ENCODE measurements at regions not wholly inside any gene's neighbourhood (a gene's known extent, or its start where the extent isn't known, plus 50 kb on each side); places are given as distances from the start of the nearest gene placed in this dataset.

DNA sequence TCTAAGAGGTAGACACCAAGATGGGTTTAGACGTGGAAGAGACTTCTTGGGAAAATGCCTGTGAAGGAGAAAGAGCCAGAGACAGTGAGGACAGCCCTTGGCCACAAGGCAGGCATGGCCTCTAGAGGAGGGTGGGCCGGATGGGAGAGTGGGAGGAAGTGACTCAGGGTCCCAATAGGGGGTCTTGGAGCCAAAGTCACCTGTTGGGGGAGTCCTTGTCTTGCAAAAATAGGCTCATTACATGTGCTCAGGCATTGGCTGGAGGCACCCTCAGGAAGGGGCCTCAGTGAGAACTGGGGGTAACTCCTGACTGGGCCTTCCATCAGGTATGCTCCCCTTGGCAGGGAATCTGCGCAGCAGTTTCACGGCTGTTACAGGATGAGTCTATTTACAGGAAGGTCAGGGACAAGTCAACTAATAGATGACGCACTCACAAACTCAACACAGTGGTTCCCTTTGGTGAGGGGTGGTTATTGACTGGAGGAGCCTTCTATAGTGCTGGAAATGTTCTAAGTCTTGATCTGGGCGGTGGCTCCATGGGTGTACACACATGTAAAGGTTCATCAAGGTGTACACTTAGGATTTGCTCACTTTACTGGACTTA is 259.6 kb downstream of the XXYLT1 start:
- TF ChIP-seq, protein P1, sequence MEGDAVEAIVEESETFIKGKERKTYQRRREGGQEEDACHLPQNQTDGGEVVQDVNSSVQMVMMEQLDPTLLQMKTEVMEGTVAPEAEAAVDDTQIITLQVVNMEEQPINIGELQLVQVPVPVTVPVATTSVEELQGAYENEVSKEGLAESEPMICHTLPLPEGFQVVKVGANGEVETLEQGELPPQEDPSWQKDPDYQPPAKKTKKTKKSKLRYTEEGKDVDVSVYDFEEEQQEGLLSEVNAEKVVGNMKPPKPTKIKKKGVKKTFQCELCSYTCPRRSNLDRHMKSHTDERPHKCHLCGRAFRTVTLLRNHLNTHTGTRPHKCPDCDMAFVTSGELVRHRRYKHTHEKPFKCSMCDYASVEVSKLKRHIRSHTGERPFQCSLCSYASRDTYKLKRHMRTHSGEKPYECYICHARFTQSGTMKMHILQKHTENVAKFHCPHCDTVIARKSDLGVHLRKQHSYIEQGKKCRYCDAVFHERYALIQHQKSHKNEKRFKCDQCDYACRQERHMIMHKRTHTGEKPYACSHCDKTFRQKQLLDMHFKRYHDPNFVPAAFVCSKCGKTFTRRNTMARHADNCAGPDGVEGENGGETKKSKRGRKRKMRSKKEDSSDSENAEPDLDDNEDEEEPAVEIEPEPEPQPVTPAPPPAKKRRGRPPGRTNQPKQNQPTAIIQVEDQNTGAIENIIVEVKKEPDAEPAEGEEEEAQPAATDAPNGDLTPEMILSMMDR (IDR thresholded peaks at IDR 0.05) = no peak
- TF ChIP-seq EZH2 (IDR thresholded peaks at IDR 0.05; ENCODE audit: borderline replicate concordance, insufficient read depth, low read depth, low read length, poor library complexity, severe bottlenecking) = no peak
- H3K4me2 ChIP-seq (replicated peaks; ENCODE audit: low read depth, low read length, poor library complexity, severe bottlenecking) = no peak overlapping the region
- H3K4me1 ChIP-seq (ENCODE audit: control insufficient read depth in 2 of 2, insufficient read depth in 2 of 2, low read length in 2 of 2) = peaks cover 23 to 30% of the 10 kb centered on the region in 2 donors
- no peak for ATAC-seq (ENCODE audit: low read depth)
- H4K20me1 ChIP-seq (ENCODE audit: control insufficient read depth, insufficient read depth, low read length, poor library complexity, severe bottlenecking) = no peaks in the 10 kb centered on the region
- Mint-ChIP-seq H3K4me3 (no peak overlapping the region), H3K4me1 (peaks cover 37% of the 10 kb centered on the region), H3K27me3 (peaks cover 4% of the 10 kb centered on the region), H3K9me3 (ENCODE audit: insufficient read depth) (no peaks in the 10 kb centered on the region), H3K27ac (no peak overlapping the region)
- ChIA-PET CTCF (no interaction called here), POLR2A (no interaction called here)
- no peaks in the 10 kb centered on the region for H3K79me2 ChIP-seq (ENCODE audit: control insufficient read depth, insufficient read depth, low read length)
- no peak overlapping the region for H3K9ac ChIP-seq (ENCODE audit: low read length)
- H3K4me3 ChIP-seq (ENCODE audit: control extremely low read depth in 1 of 5, extremely low read depth in 1 of 5, insufficient read depth in 1 of 5, low read depth in 2 of 5, low read length in 4 of 5) = no peak overlapping the region
- no peak overlapping the region for H3K27ac ChIP-seq (ENCODE audit: low read length in 2 of 2)
- 72% methylated on average over 3 of the region's 6 CpGs for WGBS (ENCODE audit: insufficient coverage)
- intact Hi-C loops (cut with micrococcal nuclease) = no loop called here
- H3K36me3 ChIP-seq (replicated peaks in 1 of 2; ENCODE audit: control extremely low read depth in 1 of 2, control insufficient read depth in 1 of 2, extremely low read depth in 1 of 2, insufficient read depth in 2 of 2, low read length in 1 of 2) = no peaks in the 10 kb centered on the region
- H3K9me3 ChIP-seq (ENCODE audit: control extremely low read depth in 1 of 3, control insufficient read depth in 2 of 3, insufficient read depth in 1 of 3, low read length in 2 of 3) = no peaks in the 10 kb centered on the region
- no peaks in the 10 kb centered on the region for H3K27me3 ChIP-seq (replicated peaks in 1 of 4; ENCODE audit: control extremely low read depth in 1 of 4, control insufficient read depth in 3 of 4, insufficient read depth in 4 of 4, low read length in 3 of 4)
- no peak overlapping the region for H2AFZ ChIP-seq (ENCODE audit: insufficient read depth, low read depth, low read length, poor library complexity, severe bottlenecking)
- DNase-seq = no peak

DNA sequence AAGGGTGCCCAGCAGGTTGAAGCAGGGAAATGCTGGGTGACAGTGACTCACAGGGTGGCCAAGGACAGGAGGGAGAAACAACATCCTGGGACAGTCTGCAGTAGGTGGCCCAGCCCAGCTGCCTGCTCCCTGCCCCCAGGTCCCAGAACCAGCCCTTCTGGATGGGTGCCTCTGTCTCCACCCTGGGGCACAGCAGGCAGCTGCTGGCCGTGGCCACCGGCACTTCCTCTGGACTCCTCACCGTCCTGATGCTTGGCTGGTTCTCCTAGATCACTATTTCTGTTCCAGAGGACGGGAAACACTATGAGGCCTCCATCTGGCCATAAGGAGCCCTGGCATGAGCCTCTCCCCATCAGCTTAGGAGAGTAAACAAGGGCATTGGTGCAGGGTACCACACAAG is 258.9 kb downstream of the XXYLT1 start:
- Mint-ChIP-seq H3K9me3 (ENCODE audit: insufficient read depth) (no peaks in the 10 kb centered on the region), H3K4me3 (no peak overlapping the region), H3K27me3 (peaks cover 5% of the 10 kb centered on the region), H3K4me1 (peaks cover 30% of the 10 kb centered on the region), H3K27ac (no peak overlapping the region)
- Histone ChIP-seq H2AFZ (ENCODE audit: insufficient read depth, low read depth, low read length, poor library complexity, severe bottlenecking) (no peak overlapping the region), H3K79me2 (ENCODE audit: control insufficient read depth, insufficient read depth, low read length) (no peaks in the 10 kb centered on the region), H3K9ac (ENCODE audit: low read length) (no peak overlapping the region), H3K36me3 (replicated peaks in 1 of 2; ENCODE audit: control extremely low read depth in 1 of 2, control insufficient read depth in 1 of 2, extremely low read depth in 1 of 2, insufficient read depth in 2 of 2, low read length in 1 of 2) (no peaks in the 10 kb centered on the region), H3K4me2 (replicated peaks; ENCODE audit: low read depth, low read length, poor library complexity, severe bottlenecking) (no peak overlapping the region), H3K4me3 (ENCODE audit: control extremely low read depth in 1 of 5, extremely low read depth in 1 of 5, insufficient read depth in 1 of 5, low read depth in 2 of 5, low read length in 4 of 5) (no peak overlapping the region), H4K20me1 (ENCODE audit: control insufficient read depth, insufficient read depth, low read length, poor library complexity, severe bottlenecking) (no peaks in the 10 kb centered on the region), H3K4me1 (ENCODE audit: control insufficient read depth in 2 of 2, insufficient read depth in 2 of 2, low read length in 2 of 2) (peaks cover 17 to 23% of the 10 kb centered on the region in 2 donors), H3K27ac (ENCODE audit: low read length in 2 of 2) (no peak overlapping the region), H3K27me3 (replicated peaks in 1 of 4; ENCODE audit: control extremely low read depth in 1 of 4, control insufficient read depth in 3 of 4, insufficient read depth in 4 of 4, low read length in 3 of 4) (no peaks in the 10 kb centered on the region), H3K9me3 (ENCODE audit: control extremely low read depth in 1 of 3, control insufficient read depth in 2 of 3, insufficient read depth in 1 of 3, low read length in 2 of 3) (no peaks in the 10 kb centered on the region)
- no peak for ATAC-seq (ENCODE audit: low read depth)
- no peak for DNase-seq
- CTCF ChIA-PET = interaction anchor here (0.6 to 1.3 kb wide), 2 partner anchors 10 to 96 kb away, joined by 3 to 7 read pairs; no protein-coding TSS in a partner anchor
- POLR2A ChIA-PET = no interaction called here
- 94% methylated on average over 4 of the region's 4 CpGs for WGBS (ENCODE audit: insufficient coverage)
- no peak for TF ChIP-seq EZH2 (IDR thresholded peaks at IDR 0.05; ENCODE audit: borderline replicate concordance, insufficient read depth, low read depth, low read length, poor library complexity, severe bottlenecking)
- TF ChIP-seq, protein P1 (IDR thresholded peaks at IDR 0.05) = no peak
- intact Hi-C loops (cut with micrococcal nuclease) = no loop called here

All from B cell (primary cell).